ENCODE measurements at regions not wholly inside any gene's neighbourhood (a gene's known extent, or its start where the extent isn't known, plus 50 kb on each side); places are given as distances from the start of the nearest gene placed in this dataset.

- TF ChIP-seq, protein P1, sequence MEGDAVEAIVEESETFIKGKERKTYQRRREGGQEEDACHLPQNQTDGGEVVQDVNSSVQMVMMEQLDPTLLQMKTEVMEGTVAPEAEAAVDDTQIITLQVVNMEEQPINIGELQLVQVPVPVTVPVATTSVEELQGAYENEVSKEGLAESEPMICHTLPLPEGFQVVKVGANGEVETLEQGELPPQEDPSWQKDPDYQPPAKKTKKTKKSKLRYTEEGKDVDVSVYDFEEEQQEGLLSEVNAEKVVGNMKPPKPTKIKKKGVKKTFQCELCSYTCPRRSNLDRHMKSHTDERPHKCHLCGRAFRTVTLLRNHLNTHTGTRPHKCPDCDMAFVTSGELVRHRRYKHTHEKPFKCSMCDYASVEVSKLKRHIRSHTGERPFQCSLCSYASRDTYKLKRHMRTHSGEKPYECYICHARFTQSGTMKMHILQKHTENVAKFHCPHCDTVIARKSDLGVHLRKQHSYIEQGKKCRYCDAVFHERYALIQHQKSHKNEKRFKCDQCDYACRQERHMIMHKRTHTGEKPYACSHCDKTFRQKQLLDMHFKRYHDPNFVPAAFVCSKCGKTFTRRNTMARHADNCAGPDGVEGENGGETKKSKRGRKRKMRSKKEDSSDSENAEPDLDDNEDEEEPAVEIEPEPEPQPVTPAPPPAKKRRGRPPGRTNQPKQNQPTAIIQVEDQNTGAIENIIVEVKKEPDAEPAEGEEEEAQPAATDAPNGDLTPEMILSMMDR (IDR thresholded peaks at IDR 0.05; ENCODE audit: insufficient read depth, low read length) = no peak
- no peak for TF ChIP-seq GABPA (IDR thresholded peaks at IDR 0.05; ENCODE audit: low read depth)
Measured at GRCh38 chr7:38051786-38052185, 126.3 kb upstream of the STARD3NL start.
